ENCODE measurements at regions not wholly inside any gene's neighbourhood (a gene's known extent, or its start where the extent isn't known, plus 50 kb on each side); places are given as distances from the start of the nearest gene placed in this dataset.

- Mint-ChIP-seq H3K36me3 (ENCODE audit: low read depth) (no peaks in the 10 kb centered on the region), H3K9me3 (ENCODE audit: low read depth) (no peaks in the 10 kb centered on the region), H3K4me1 (no peaks in the 10 kb centered on the region), H3K4me3 (no peak overlapping the region), H3K27me3 (peaks cover 2% of the 10 kb centered on the region), H3K27ac (no peak overlapping the region)
- DNase-seq, result no peak
- POLR2A ChIA-PET, result no interaction called here
- CTCF ChIA-PET, result interaction anchor here (0.9 kb wide), 1 partner anchor 11 kb away, joined by 3 read pairs; no protein-coding TSS in a partner anchor
- ATAC-seq, result no peak
- intact Hi-C loops (cut with DNase I, micrococcal nuclease), result no loop called here
Measured at GRCh38 chr4:110781944-110782343, 159.1 kb upstream of the PITX2 start.

GRCh38 chr4:110787109-110787508 lies 164.2 kb upstream of the PITX2 start:
- DNase-seq, result no peak
- ChIA-PET POLR2A (no interaction called here), CTCF (no interaction called here)
- ATAC-seq, result no peak
- intact Hi-C loops (cut with DNase I, micrococcal nuclease), result no loop called here
- no peaks in the 10 kb centered on the region for H3K27me3 Mint-ChIP-seq
- H3K36me3 Mint-ChIP-seq (ENCODE audit: low read depth), result no peaks in the 10 kb centered on the region
- no peaks in the 10 kb centered on the region for H3K4me1 Mint-ChIP-seq
- H3K4me3 Mint-ChIP-seq, result no peak overlapping the region
- no peaks in the 10 kb centered on the region for H3K9me3 Mint-ChIP-seq (ENCODE audit: low read depth)
- H3K27ac Mint-ChIP-seq, result no peak overlapping the region

GRCh38 chr4:110787707-110788106 lies 164.8 kb upstream of the PITX2 start:
- H3K4me1 Mint-ChIP-seq, result no peaks in the 10 kb centered on the region
- no peak for DNase-seq
- H3K36me3 Mint-ChIP-seq (ENCODE audit: low read depth), result no peaks in the 10 kb centered on the region
- ChIA-PET CTCF (no interaction called here), POLR2A (no interaction called here)
- no peak overlapping the region for H3K4me3 Mint-ChIP-seq
- no peak overlapping the region for H3K27ac Mint-ChIP-seq
- H3K9me3 Mint-ChIP-seq (ENCODE audit: low read depth), result no peaks in the 10 kb centered on the region
- no peaks in the 10 kb centered on the region for H3K27me3 Mint-ChIP-seq
- intact Hi-C loops (cut with DNase I, micrococcal nuclease), result no loop called here
- no peak for ATAC-seq

- Mint-ChIP-seq H3K27ac (no peak overlapping the region), H3K4me3 (no peak overlapping the region), H3K9me3 (ENCODE audit: low read depth) (no peaks in the 10 kb centered on the region), H3K36me3 (ENCODE audit: low read depth) (no peaks in the 10 kb centered on the region), H3K27me3 (no peaks in the 10 kb centered on the region), H3K4me1 (no peaks in the 10 kb centered on the region)
- ATAC-seq, result no peak
- DNase-seq, result no peak
- ChIA-PET POLR2A (no interaction called here), CTCF (no interaction called here)
- intact Hi-C loops (cut with DNase I, micrococcal nuclease), result no loop called here
Measured at GRCh38 chr4:110788302-110788701, 165.4 kb upstream of the PITX2 start.

GRCh38 chr4:110792036-110792435 lies 169.2 kb upstream of the PITX2 start:
- Mint-ChIP-seq H3K36me3 (ENCODE audit: low read depth) (no peaks in the 10 kb centered on the region), H3K27ac (no peak overlapping the region), H3K9me3 (ENCODE audit: low read depth) (no peaks in the 10 kb centered on the region), H3K4me1 (no peaks in the 10 kb centered on the region), H3K4me3 (no peak overlapping the region), H3K27me3 (no peaks in the 10 kb centered on the region)
- intact Hi-C loops (cut with DNase I, micrococcal nuclease), result no loop called here
- POLR2A ChIA-PET, result no interaction called here
- DNase-seq, result no peak
- no peak for ATAC-seq
- CTCF ChIA-PET, result no interaction called here

GRCh38 chr4:110793381-110793801 lies 170.5 kb upstream of the PITX2 start:
- ATAC-seq, result no peak

GRCh38 chr4:110793890-110794554 lies 171.1 kb upstream of the PITX2 start:
- intact Hi-C loops (cut with DNase I, micrococcal nuclease), result no loop called here
- Mint-ChIP-seq H3K27ac (no peak overlapping the region), H3K9me3 (ENCODE audit: low read depth) (no peaks in the 10 kb centered on the region), H3K4me3 (no peak overlapping the region), H3K27me3 (peaks cover 2% of the 10 kb centered on the region), H3K36me3 (ENCODE audit: low read depth) (no peaks in the 10 kb centered on the region), H3K4me1 (no peaks in the 10 kb centered on the region)
- ChIA-PET POLR2A (no interaction called here), CTCF (interaction anchor here (0.6 kb wide), 1 partner anchor 360 kb away, joined by 3 read pairs; no protein-coding TSS in a partner anchor)
- DNase-seq (no peak), ATAC-seq (no peak)

More at GRCh38 chr4:110793381-110793801, 170.5 kb upstream of the PITX2 start:
- no peak for DNase-seq
- Mint-ChIP-seq H3K4me3 (no peak overlapping the region), H3K4me1 (no peaks in the 10 kb centered on the region), H3K27me3 (no peaks in the 10 kb centered on the region), H3K9me3 (ENCODE audit: low read depth) (no peaks in the 10 kb centered on the region), H3K27ac (no peak overlapping the region), H3K36me3 (ENCODE audit: low read depth) (no peaks in the 10 kb centered on the region)
- intact Hi-C loops (cut with DNase I, micrococcal nuclease), result no loop called here
- POLR2A ChIA-PET, result no interaction called here
- CTCF ChIA-PET, result no interaction called here

GRCh38 chr4:110795971-110796370 lies 173.1 kb upstream of the PITX2 start:
- H3K36me3 Mint-ChIP-seq (ENCODE audit: low read depth), result no peaks in the 10 kb centered on the region
- ChIA-PET POLR2A (no interaction called here), CTCF (no interaction called here)
- H3K27ac Mint-ChIP-seq, result no peak overlapping the region
- intact Hi-C loops (cut with DNase I, micrococcal nuclease), result no loop called here
- H3K27me3 Mint-ChIP-seq, result peaks cover 2% of the 10 kb centered on the region
- H3K4me3 Mint-ChIP-seq, result no peak overlapping the region
- no peak for DNase-seq
- no peaks in the 10 kb centered on the region for H3K4me1 Mint-ChIP-seq
- no peak for ATAC-seq
- H3K9me3 Mint-ChIP-seq (ENCODE audit: low read depth), result no peaks in the 10 kb centered on the region

- H3K9me3 Mint-ChIP-seq (ENCODE audit: low read depth), result no peaks in the 10 kb centered on the region
- no peak overlapping the region for H3K4me3 Mint-ChIP-seq
- H3K27ac Mint-ChIP-seq, result no peak overlapping the region
- H3K4me1 Mint-ChIP-seq, result no peaks in the 10 kb centered on the region
- no peaks in the 10 kb centered on the region for H3K36me3 Mint-ChIP-seq (ENCODE audit: low read depth)
- ChIA-PET CTCF (interaction anchor here (0.6 kb wide), 1 partner anchor 612 kb away, joined by 3 read pairs; no protein-coding TSS in a partner anchor), POLR2A (no interaction called here)
- ATAC-seq, result no peak
- DNase-seq, result no peak
- intact Hi-C loops (cut with DNase I, micrococcal nuclease), result no loop called here
- H3K27me3 Mint-ChIP-seq, result peaks cover 2% of the 10 kb centered on the region
Measured at GRCh38 chr4:110797486-110797885, 174.6 kb upstream of the PITX2 start.

- intact Hi-C loops (cut with DNase I, micrococcal nuclease), result no loop called here
- H3K4me1 Mint-ChIP-seq, result no peaks in the 10 kb centered on the region
- CTCF ChIA-PET, result no interaction called here
- H3K36me3 Mint-ChIP-seq (ENCODE audit: low read depth), result no peaks in the 10 kb centered on the region
- H3K27me3 Mint-ChIP-seq, result peaks cover 2% of the 10 kb centered on the region
- H3K4me3 Mint-ChIP-seq, result no peak overlapping the region
- ATAC-seq (no peak), DNase-seq (no peak)
- no peaks in the 10 kb centered on the region for H3K9me3 Mint-ChIP-seq (ENCODE audit: low read depth)
- POLR2A ChIA-PET, result no interaction called here
- H3K27ac Mint-ChIP-seq, result no peak overlapping the region
Measured at GRCh38 chr4:110798687-110799086, 175.8 kb upstream of the PITX2 start.

- intact Hi-C loops (cut with DNase I, micrococcal nuclease), result no loop called here
- ATAC-seq, result no peak
- no peak overlapping the region for H3K27ac Mint-ChIP-seq
- H3K9me3 Mint-ChIP-seq (ENCODE audit: low read depth), result no peaks in the 10 kb centered on the region
- no peaks in the 10 kb centered on the region for H3K4me1 Mint-ChIP-seq
- no peaks in the 10 kb centered on the region for H3K36me3 Mint-ChIP-seq (ENCODE audit: low read depth)
- POLR2A ChIA-PET, result no interaction called here
- no peak for DNase-seq
- H3K4me3 Mint-ChIP-seq, result no peak overlapping the region
- CTCF ChIA-PET, result no interaction called here
- peaks cover 2% of the 10 kb centered on the region for H3K27me3 Mint-ChIP-seq
Measured at GRCh38 chr4:110799211-110799610, 176.3 kb upstream of the PITX2 start.

- ATAC-seq (no peak), DNase-seq (no peak)
- ChIA-PET CTCF (no interaction called here), POLR2A (no interaction called here)
- Mint-ChIP-seq H3K9me3 (ENCODE audit: low read depth) (no peaks in the 10 kb centered on the region), H3K4me1 (no peaks in the 10 kb centered on the region), H3K27me3 (peaks cover 2% of the 10 kb centered on the region), H3K27ac (no peak overlapping the region), H3K36me3 (ENCODE audit: low read depth) (no peaks in the 10 kb centered on the region), H3K4me3 (no peak overlapping the region)
- intact Hi-C loops (cut with DNase I, micrococcal nuclease), result no loop called here
Measured at GRCh38 chr4:110801591-110801990, 178.7 kb upstream of the PITX2 start.
